ENCODE measurements at regions not wholly inside any gene's neighbourhood (a gene's known extent, or its start where the extent isn't known, plus 50 kb on each side); places are given as distances from the start of the nearest gene placed in this dataset.

- Histone ChIP-seq H3K9ac (ENCODE audit: low read depth, low read length, poor library complexity, severe bottlenecking) (no peak overlapping the region), H3K27me3 (ENCODE audit: insufficient read depth, low read length, poor library complexity, severe bottlenecking) (no peaks in the 10 kb centered on the region), H3K79me2 (ENCODE audit: insufficient read depth, low read length) (peaks cover 15% of the 10 kb centered on the region; the same call in 1 of the 2 replicates), H3K4me3 (ENCODE audit: low read length, poor library complexity, severe bottlenecking) (no peak overlapping the region), H3F3A (ENCODE audit: low read depth) (no peaks in the 10 kb centered on the region), H3K9me2 (replicated peaks; ENCODE audit: low read depth, low read length) (no peaks in the 10 kb centered on the region), H3K4me1 (ENCODE audit: insufficient read depth, low read length, poor library complexity, severe bottlenecking) (no peaks in the 10 kb centered on the region), H3K4me2 (ENCODE audit: low read depth, low read length, poor library complexity, severe bottlenecking) (no peak overlapping the region), H4K20me1 (ENCODE audit: insufficient read depth, low read length, poor library complexity, severe bottlenecking) (no peaks in the 10 kb centered on the region), H2AFZ (ENCODE audit: low read length) (no peak overlapping the region), H3K36me3 (ENCODE audit: insufficient read depth, low read length) (no peaks in the 10 kb centered on the region; the same call in 1 of the 2 replicates), H3K9me3 (ENCODE audit: insufficient read depth, low read depth, low read length) (peaks cover 5% of the 10 kb centered on the region; the same call in 1 of the 2 replicates)
- TF ChIP-seq CTCF (conservative IDR thresholded peaks at IDR 0.05; ENCODE audit: low read length) (no peak), EZH2phosphoT487 (IDR thresholded peaks at IDR 0.05; ENCODE audit: borderline replicate concordance) (no peak)
Observed at GRCh38 chr22:49580024-49580423, 247.6 kb downstream of the BRD1 start.

- H3K4me3 ChIP-seq (ENCODE audit: low read length, poor library complexity, severe bottlenecking): no peak overlapping the region
- H3K79me2 ChIP-seq (ENCODE audit: insufficient read depth, low read length): peaks cover 14% of the 10 kb centered on the region; the same call in 1 of the 2 replicates
- H3K4me1 ChIP-seq (ENCODE audit: insufficient read depth, low read length, poor library complexity, severe bottlenecking): no peaks in the 10 kb centered on the region
- H3F3A ChIP-seq (ENCODE audit: low read depth): no peaks in the 10 kb centered on the region
- no peaks in the 10 kb centered on the region for H4K20me1 ChIP-seq (ENCODE audit: insufficient read depth, low read length, poor library complexity, severe bottlenecking)
- H3K27me3 ChIP-seq (ENCODE audit: insufficient read depth, low read length, poor library complexity, severe bottlenecking): no peaks in the 10 kb centered on the region
- peaks cover 6% of the 10 kb centered on the region; the same call in 1 of the 2 replicates for H3K36me3 ChIP-seq (ENCODE audit: insufficient read depth, low read length)
- no peak overlapping the region for H2AFZ ChIP-seq (ENCODE audit: low read length)
- no peak overlapping the region for H3K4me2 ChIP-seq (ENCODE audit: low read depth, low read length, poor library complexity, severe bottlenecking)
- no peaks in the 10 kb centered on the region for H3K9me2 ChIP-seq (replicated peaks; ENCODE audit: low read depth, low read length)
- no peak for TF ChIP-seq EZH2phosphoT487 (IDR thresholded peaks at IDR 0.05; ENCODE audit: borderline replicate concordance)
- TF ChIP-seq CTCF (conservative IDR thresholded peaks at IDR 0.05; ENCODE audit: low read length): no peak
- H3K9me3 ChIP-seq (ENCODE audit: insufficient read depth, low read depth, low read length): peaks cover 5% of the 10 kb centered on the region; the same call in 1 of the 2 replicates
- no peak overlapping the region for H3K9ac ChIP-seq (ENCODE audit: low read depth, low read length, poor library complexity, severe bottlenecking)
Observed at GRCh38 chr22:49577168-49578060, 250.3 kb downstream of the BRD1 start.

- TF ChIP-seq CTCF (conservative IDR thresholded peaks at IDR 0.05; ENCODE audit: low read length): no peak
- no peaks in the 10 kb centered on the region for H3F3A ChIP-seq (ENCODE audit: low read depth)
- H3K9me3 ChIP-seq (ENCODE audit: insufficient read depth, low read depth, low read length): peaks cover 5% of the 10 kb centered on the region; the same call in 1 of the 2 replicates
- peaks cover 6% of the 10 kb centered on the region; the same call in 1 of the 2 replicates for H3K36me3 ChIP-seq (ENCODE audit: insufficient read depth, low read length)
- H4K20me1 ChIP-seq (ENCODE audit: insufficient read depth, low read length, poor library complexity, severe bottlenecking): no peaks in the 10 kb centered on the region
- H3K4me2 ChIP-seq (ENCODE audit: low read depth, low read length, poor library complexity, severe bottlenecking): no peak overlapping the region
- no peaks in the 10 kb centered on the region for H3K9me2 ChIP-seq (replicated peaks; ENCODE audit: low read depth, low read length)
- no peak overlapping the region for H3K9ac ChIP-seq (ENCODE audit: low read depth, low read length, poor library complexity, severe bottlenecking)
- no peak overlapping the region for H2AFZ ChIP-seq (ENCODE audit: low read length)
- peaks cover 16% of the 10 kb centered on the region; the same call in 1 of the 2 replicates for H3K79me2 ChIP-seq (ENCODE audit: insufficient read depth, low read length)
- H3K4me1 ChIP-seq (ENCODE audit: insufficient read depth, low read length, poor library complexity, severe bottlenecking): no peaks in the 10 kb centered on the region
- no peaks in the 10 kb centered on the region for H3K27me3 ChIP-seq (ENCODE audit: insufficient read depth, low read length, poor library complexity, severe bottlenecking)
- H3K4me3 ChIP-seq (ENCODE audit: low read length, poor library complexity, severe bottlenecking): no peak overlapping the region
Observed at GRCh38 chr22:49576241-49577141, 251.2 kb downstream of the BRD1 start.
